ENCODE measurements at regions not wholly inside any gene's neighbourhood (a gene's known extent, or its start where the extent isn't known, plus 50 kb on each side); places are given as distances from the start of the nearest gene placed in this dataset.

- TF ChIP-seq REST (IDR thresholded peaks at IDR 0.05; ENCODE audit: insufficient read depth in 1 of 2, low read depth in 2 of 2, low read length in 1 of 2) (no peak), POLR2AphosphoS5 (IDR thresholded peaks at IDR 0.05; ENCODE audit: low read depth, low read length) (no peak)
Measured at GRCh38 chr2:217163987-217164386, 304.1 kb upstream of the TNP1 start.

Data from Panc1 (cell line).